GM21360 (cell line): ENCODE measurements at regions not wholly inside any gene's neighbourhood (a gene's known extent, or its start where the extent isn't known, plus 50 kb on each side); places are given as distances from the start of the nearest gene placed in this dataset.

ENCODE experiments used
- ATAC-seq: cut with Tn5 transposase; IDR thresholded peaks from one replicate; pipeline ENCODE4 v1.9.1; 2021; ENCODE audit warnings: mild to moderate bottlenecking, moderate library complexity; ENCODE audit not compliant: unreplicated experiment

DNA sequence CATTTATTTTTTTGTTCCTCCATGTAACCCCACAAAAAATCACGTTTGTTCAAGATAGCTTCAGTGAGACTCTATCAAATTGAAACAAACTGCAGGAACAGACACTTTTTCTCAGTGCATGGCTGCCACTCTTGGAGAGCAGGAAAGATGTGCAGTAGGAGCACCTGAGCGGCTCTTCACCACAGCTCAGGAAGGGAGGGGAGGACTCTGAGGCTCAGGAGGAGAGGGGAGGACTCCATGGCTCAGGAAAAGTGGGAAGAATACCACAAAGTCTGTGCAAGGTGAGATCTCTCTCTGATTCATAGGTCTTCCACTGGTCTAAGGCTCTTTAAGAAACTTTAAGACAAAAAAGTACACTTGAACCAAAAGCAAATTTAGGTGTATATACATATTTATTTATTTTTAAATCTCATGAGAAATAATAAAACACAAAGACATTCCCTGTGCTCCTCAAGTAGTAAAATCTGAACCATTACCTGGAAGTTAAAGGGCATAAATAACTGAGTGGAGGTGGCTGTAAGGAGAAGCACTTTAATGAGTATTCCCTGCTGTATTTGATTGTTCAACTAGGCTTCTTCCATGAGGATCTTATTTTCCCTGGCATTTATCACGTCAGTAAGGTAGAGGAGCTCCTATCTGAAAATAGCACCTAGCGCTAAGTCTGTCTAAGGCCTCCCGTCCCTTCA lies 69.2 kb upstream of the CCN6 start:
- ATAC-seq = no peak

GRCh38 chr6:111985202-111985731 lies 68.6 kb upstream of the CCN6 start:
- ATAC-seq = no peak

DNA sequence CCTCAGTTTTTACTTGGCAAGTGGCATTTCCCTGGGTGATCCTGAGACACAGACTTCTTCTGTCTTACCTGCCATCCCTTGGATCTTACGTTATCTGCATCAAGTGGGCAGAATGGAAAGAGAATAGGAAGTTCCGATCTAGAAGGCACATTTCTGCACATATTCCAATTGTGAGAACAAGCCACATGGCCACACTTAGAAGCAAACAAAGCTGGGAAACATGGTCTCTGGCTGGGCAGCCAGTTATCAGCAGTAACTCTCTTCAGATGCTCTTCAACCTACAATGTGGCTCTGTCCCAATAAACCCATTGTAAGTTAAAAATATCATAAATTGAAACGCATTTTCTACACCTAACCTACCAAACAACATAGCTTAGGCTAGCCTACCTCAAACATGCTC lies 67.3 kb upstream of the CCN6 start:
- ATAC-seq = no peak

DNA sequence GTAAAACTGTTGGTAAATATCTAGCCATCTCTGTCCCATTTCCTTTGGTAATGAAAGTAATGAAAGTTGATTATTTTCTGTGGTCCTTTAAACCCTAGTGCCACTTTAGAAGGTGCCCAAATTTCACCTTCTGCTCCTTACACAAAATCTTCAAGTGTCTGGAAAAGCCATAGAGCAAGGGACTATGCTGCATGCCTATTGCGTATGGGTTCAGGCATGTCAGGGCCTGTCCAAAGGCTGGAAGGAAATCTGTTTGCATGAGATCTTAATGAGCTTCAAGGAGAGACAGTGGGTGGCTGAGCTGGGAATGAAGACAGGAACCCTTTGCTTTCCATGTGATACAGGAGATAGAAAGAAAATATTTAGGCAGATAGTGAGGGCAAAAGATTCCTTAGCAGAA lies 66.6 kb upstream of the CCN6 start:
- no peak for ATAC-seq

GRCh38 chr6:111988926-111989325 lies 65.0 kb upstream of the CCN6 start:
- no peak for ATAC-seq

GRCh38 chr6:111989743-111990142 lies 64.2 kb upstream of the CCN6 start:
- ATAC-seq = peak; percentile 43

GRCh38 chr6:111990214-111990613 lies 63.7 kb upstream of the CCN6 start:
- no peak for ATAC-seq

DNA sequence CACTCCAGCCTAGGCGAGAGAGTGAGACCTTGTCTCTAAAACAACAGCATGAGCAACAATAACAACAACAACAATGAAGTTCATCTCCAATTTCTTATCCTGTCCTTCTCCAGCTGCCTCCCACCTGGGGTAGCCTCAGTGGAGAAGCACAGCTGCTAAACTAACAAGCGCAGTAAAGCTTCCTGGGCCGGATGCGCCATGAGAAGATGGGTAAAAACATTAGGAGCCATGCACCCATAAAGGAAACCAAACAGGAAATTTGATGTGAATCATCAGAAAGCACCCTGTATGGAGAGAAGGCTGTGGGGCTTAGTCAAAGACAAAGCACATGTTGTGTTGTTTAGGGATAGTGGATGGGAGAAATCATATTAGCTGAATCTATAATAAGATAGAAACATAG lies 61.1 kb upstream of the CCN6 start:
- ATAC-seq = peak; percentile 42

DNA sequence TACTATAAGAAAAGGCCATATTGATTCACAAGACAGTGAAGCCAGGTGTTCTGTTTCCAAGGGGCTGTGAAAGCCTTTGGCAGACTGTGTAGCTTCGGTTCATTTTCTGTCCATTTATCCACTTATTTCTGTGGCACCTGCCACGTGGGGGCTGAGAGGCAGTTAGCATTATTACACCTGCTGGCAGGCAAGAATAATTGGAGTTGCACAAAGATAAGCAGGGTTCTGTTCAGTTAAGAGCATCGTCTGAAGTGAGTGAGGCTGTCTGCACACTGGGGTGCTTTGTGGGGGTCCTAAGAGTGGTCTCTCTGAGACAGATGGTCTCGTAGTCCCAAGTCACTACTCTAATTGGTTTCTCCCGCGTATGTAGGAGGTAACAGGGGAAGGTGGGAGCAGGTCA lies 60.6 kb upstream of the CCN6 start:
- no peak for ATAC-seq

GRCh38 chr6:111994791-111995190 lies 59.1 kb upstream of the CCN6 start:
- ATAC-seq = no peak

GRCh38 chr6:111995404-111995803 lies 58.5 kb upstream of the CCN6 start:
- no peak for ATAC-seq

DNA sequence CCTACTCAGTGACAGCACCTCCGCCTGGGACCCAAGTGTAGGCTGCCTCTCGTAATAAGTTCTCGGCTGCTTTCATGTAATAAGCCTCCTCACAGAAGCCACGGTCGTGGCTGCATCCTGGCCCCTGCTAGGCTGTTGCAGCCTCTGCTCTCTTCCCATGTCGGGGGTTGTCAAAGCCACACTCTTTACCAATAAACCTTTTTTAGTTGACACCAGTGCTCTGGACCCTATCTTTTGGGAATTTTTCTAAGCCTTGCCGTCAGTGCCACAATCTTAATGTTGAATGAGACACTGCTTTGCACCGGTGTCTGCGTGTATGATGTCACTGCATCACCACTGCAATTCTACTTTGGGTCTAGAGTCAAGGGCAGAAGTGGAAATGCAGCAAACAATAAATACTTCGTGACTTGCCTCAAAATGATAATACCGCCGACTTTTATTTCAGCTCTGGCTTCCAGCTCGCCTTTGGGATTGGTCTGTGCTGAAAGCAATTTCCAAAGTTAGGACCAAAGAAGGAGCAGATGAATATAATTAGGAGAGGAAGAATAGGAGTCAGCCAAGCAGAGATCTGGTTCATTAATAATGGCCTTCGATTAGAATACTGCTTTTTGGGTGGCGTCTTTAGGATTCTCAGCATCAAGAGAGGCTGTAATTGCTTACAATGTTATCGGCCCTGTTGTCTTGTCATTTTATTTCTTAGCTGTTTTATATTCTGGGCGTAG lies 57.6 kb upstream of the CCN6 start:
- ATAC-seq = no peak

DNA sequence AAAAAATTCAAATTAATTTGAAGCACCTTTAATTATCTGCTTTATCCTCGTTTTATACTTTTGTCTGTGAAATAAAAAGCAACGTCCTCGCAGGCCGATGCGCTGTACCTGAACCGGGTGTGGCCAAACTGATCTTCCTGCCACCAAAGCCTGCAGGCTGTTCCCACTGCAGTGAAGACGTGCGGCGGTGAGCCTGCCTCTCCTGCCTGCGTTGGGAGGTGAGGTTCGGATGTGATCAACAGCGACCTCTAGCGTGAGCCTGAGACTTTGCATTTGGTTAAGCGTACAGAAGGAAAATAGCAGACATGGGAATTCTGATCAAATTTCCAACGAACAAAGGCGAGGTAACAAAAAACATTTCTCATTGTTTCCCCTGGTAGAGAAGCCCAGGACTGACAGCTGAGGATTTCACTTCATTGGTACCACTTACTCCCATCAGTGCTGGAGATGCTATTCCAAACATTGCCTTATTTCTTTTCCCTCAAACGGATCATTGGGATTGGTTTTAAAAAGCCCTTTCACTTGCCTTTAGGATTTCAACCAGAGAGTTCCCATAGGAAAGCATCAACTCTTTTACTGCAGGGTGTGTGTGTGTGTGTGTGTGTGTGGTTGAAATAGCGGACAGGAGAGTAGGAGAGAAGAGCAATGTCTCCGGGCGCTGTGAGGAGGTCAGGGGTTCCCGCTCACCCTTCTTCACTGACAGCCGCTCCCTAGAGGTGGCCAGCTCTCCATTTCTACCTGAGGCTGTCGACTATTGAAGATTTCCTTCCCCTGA lies 56.6 kb upstream of the CCN6 start:
- ATAC-seq = peak; percentile 69

GRCh38 chr6:111997853-111998208 lies 56.1 kb upstream of the CCN6 start:
- ATAC-seq = no peak

DNA sequence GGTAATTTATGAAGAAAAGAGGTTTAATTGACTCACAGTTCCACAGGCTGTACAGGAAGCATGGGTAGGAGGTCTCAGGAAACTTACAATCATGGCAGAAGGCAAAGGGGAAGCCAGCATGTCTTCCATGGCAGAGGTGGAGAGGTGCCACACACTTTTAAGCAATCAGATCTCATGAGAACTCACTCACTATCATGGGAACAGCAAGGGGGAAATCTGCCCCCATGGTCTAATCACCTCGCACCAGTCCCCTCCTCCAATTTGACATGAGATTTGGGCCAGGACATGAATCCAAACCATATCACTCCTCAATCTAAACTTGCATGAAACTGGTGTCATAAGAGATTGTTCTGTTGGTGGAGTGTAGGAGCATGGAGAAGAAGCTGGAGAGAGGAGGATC lies 51.6 kb upstream of the CCN6 start:
- no peak for ATAC-seq
